DOHH2 (cell line): ENCODE measurements at regions not wholly inside any gene's neighbourhood (a gene's known extent, or its start where the extent isn't known, plus 50 kb on each side); places are given as distances from the start of the nearest gene placed in this dataset.

Experiments used
- H3F3A ChIP-seq: fragments of 200-600 bp; sonication (generic), shearing (Covaris generic); 2 replicates; pipeline ENCODE4 v1.6.0; 2016; ENCODE audit warnings: antibody characterized with exemption, mild to moderate bottlenecking; ENCODE audit not compliant: control insufficient read depth, insufficient read depth
- H3K27ac ChIP-seq: fragments of 200-600 bp; sonication (generic); 2 replicates; pipeline ENCODE4 v1.5.1; 2014; ENCODE audit warnings: low read depth, mild to moderate bottlenecking, low read length, moderate library complexity
- H3K27me3 ChIP-seq: fragments of 200-600 bp; sonication (generic); 2 replicates; pipeline ENCODE4 v1.6.1; 2014; ENCODE audit warnings: mild to moderate bottlenecking, low read length, mixed read lengths; ENCODE audit not compliant: control insufficient read depth
- H3K36me3 ChIP-seq: fragments of 200-600 bp; sonication (generic); 2 replicates; pipeline ENCODE4 v1.6.1; 2014; ENCODE audit warnings: mild to moderate bottlenecking, low read length, moderate library complexity, mixed read lengths; ENCODE audit not compliant: control insufficient read depth
- H3K4me1 ChIP-seq: fragments of 200-600 bp; sonication (generic); 2 replicates; pipeline ENCODE4 v1.6.1; 2014; ENCODE audit warnings: mild to moderate bottlenecking, low read length, mixed read lengths; ENCODE audit not compliant: control insufficient read depth
- H3K4me2 ChIP-seq: fragments of 200-600 bp; sonication (generic); 2 replicates; pipeline ENCODE4 v1.6.0; 2014; ENCODE audit warnings: mild to moderate bottlenecking, low read length, moderate library complexity
- H3K4me3 ChIP-seq: fragments of 200-600 bp; sonication (generic); 2 replicates; pipeline ENCODE4 v1.5.1; 2014; ENCODE audit warnings: mild to moderate bottlenecking, low read length, mixed read lengths
- H3K79me2 ChIP-seq: fragments of 200-600 bp; sonication (generic); 2 replicates; pipeline ENCODE4 v1.6.1; 2014; ENCODE audit warnings: mild to moderate bottlenecking, low read length, mixed read lengths; ENCODE audit not compliant: control insufficient read depth
- H3K9me2 ChIP-seq: fragments of 200-600 bp; sonication (generic); replicated peaks from 2 replicates; pipeline ENCODE4 v1.6.1; 2014; ENCODE audit warnings: mild to moderate bottlenecking, low read length, mixed read lengths; ENCODE audit not compliant: control insufficient read depth
- H3K9me3 ChIP-seq: fragments of 200-600 bp; sonication (generic); 2 replicates; pipeline ENCODE4 v1.6.1; 2014; ENCODE audit warnings: antibody characterized with exemption, low read length, mixed read lengths; ENCODE audit not compliant: control insufficient read depth, insufficient read depth
- H4K20me1 ChIP-seq: fragments of 200-600 bp; sonication (generic); 2 replicates; pipeline ENCODE4 v1.6.0; 2014; ENCODE audit warnings: low read depth, mild to moderate bottlenecking, antibody characterized with exemption, low read length, moderate library complexity; ENCODE audit not compliant: control insufficient read depth, insufficient read depth
- CTCF ChIP-seq: fragments of 200-600 bp; sonication (generic); IDR thresholded peaks from one replicate; pipeline ENCODE4 v1.5.1; 2014; ENCODE audit warnings: antibody characterized with exemption, mild to moderate bottlenecking, low read depth, low read length; ENCODE audit not compliant: poor library complexity, severe bottlenecking
- EZH2phosphoT487 ChIP-seq: fragments of 200-600 bp; sonication (generic); IDR thresholded peaks from 2 replicates; pipeline ENCODE4 v1.6.1; 2017; ENCODE audit warnings: borderline replicate concordance, mild to moderate bottlenecking, antibody characterized with exemption, low read length, moderate library complexity, mixed read lengths

DNA sequence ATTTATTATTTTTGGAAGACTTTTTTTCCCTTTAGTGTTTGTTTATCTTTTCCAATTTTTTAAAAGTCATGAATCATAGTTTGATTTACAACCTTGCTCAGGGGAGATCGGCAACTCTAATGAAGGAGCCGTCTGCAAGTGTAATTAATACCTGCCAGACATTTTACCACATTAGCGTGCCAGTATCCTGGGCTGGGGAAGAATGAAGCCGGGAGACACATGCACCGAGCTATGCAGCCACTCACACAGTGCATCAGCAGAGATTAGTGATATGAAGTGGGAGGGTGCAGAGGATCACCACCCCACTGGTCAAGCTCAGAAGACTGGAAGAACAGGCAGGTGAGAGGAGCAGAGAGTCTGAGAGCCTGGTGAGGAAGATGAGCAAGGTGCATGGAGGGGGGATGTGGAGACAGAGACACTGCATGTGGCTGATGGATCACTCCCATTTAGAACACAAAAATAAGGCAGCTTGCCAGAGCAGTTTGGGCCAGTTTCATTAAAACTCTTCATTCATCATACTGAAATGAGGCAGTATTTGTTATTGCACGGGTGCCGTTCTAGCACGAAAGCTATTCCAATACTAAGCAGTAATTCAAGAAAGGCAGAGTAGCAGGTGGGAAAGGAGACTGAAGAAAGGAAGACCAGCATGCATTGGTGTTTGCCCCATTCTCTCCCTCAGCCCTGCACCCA, 821.6 kb downstream of the TUSC7 start:
- H3K27ac ChIP-seq, result no peak overlapping the region
- H3K4me1 ChIP-seq, result no peaks in the 10 kb centered on the region
- H4K20me1 ChIP-seq, result no peaks in the 10 kb centered on the region
- H3K4me3 ChIP-seq, result no peak overlapping the region
- no peaks in the 10 kb centered on the region for H3F3A ChIP-seq
- no peak overlapping the region for H3K4me2 ChIP-seq
- no peaks in the 10 kb centered on the region for H3K36me3 ChIP-seq
- H3K27me3 ChIP-seq, result no peaks in the 10 kb centered on the region
- H3K9me2 ChIP-seq, result no peaks in the 10 kb centered on the region
- H3K9me3 ChIP-seq, result no peaks in the 10 kb centered on the region
- no peaks in the 10 kb centered on the region for H3K79me2 ChIP-seq
- TF ChIP-seq EZH2phosphoT487 (no peak), CTCF (no peak)

DNA sequence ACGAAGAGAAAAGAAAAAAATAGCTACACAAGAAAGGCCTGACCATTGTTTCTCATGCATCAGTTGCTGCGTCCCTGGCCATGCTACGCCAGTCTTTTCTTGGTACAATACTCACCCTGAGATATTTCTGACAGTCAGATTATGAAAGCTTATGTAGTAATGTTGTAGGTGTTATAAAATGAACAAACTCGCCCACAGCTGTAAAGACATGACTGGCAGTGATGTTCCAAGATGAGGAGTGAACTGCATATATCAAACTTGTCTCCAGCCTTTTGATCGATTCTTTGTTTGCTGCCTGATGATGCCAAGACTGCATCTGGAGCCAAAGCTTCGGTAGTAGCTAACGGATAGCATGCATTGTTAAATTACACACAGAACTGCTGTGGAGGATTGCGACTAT, 822.7 kb downstream of the TUSC7 start:
- Histone ChIP-seq H3K4me2 (no peak overlapping the region), H3K79me2 (no peaks in the 10 kb centered on the region), H3K9me2 (no peaks in the 10 kb centered on the region), H3K4me1 (no peaks in the 10 kb centered on the region), H3K27me3 (no peaks in the 10 kb centered on the region), H3F3A (no peaks in the 10 kb centered on the region), H3K27ac (no peak overlapping the region), H3K9me3 (no peaks in the 10 kb centered on the region), H3K4me3 (no peak overlapping the region), H3K36me3 (no peaks in the 10 kb centered on the region), H4K20me1 (no peaks in the 10 kb centered on the region)
- TF ChIP-seq EZH2phosphoT487, result no peak
- no peak for TF ChIP-seq CTCF

- H3K36me3 ChIP-seq, result no peaks in the 10 kb centered on the region
- no peak overlapping the region for H3K4me2 ChIP-seq
- TF ChIP-seq EZH2phosphoT487 (no peak), CTCF (no peak)
- no peaks in the 10 kb centered on the region for H3K9me3 ChIP-seq
- H4K20me1 ChIP-seq, result no peaks in the 10 kb centered on the region
- H3K9me2 ChIP-seq, result no peaks in the 10 kb centered on the region
- H3K27ac ChIP-seq, result no peak overlapping the region
- no peak overlapping the region for H3K4me3 ChIP-seq
- no peaks in the 10 kb centered on the region for H3K79me2 ChIP-seq
- H3F3A ChIP-seq, result no peaks in the 10 kb centered on the region
- H3K4me1 ChIP-seq, result no peaks in the 10 kb centered on the region
- no peaks in the 10 kb centered on the region for H3K27me3 ChIP-seq
Observed at GRCh38 chr3:117534138-117534537, 824.6 kb downstream of the TUSC7 start.

- Histone ChIP-seq H3K79me2 (no peaks in the 10 kb centered on the region), H3K27ac (no peak overlapping the region), H3K4me2 (no peak overlapping the region), H3K27me3 (no peaks in the 10 kb centered on the region), H3K4me3 (no peak overlapping the region), H4K20me1 (no peaks in the 10 kb centered on the region), H3K9me2 (no peaks in the 10 kb centered on the region), H3K36me3 (no peaks in the 10 kb centered on the region), H3F3A (no peaks in the 10 kb centered on the region), H3K9me3 (no peaks in the 10 kb centered on the region), H3K4me1 (no peaks in the 10 kb centered on the region)
- TF ChIP-seq CTCF (no peak), EZH2phosphoT487 (no peak)
Observed at GRCh38 chr3:117536006-117536405, 826.4 kb downstream of the TUSC7 start.
